ENCODE measurements at regions not wholly inside any gene's neighbourhood (a gene's known extent, or its start where the extent isn't known, plus 50 kb on each side); places are given as distances from the start of the nearest gene placed in this dataset.

- TF ChIP-seq CTCF (conservative IDR thresholded peaks at IDR 0.05) = no peak
- no peak for TF ChIP-seq ZFX (IDR thresholded peaks at IDR 0.05)
These were observed 214.1 kb downstream of the SEC14L1 start for GRCh38 chr17:77354670-77355455.

Measured in C4-2B (cell line).